GM21360 (cell line): ENCODE measurements at regions not wholly inside any gene's neighbourhood (a gene's known extent, or its start where the extent isn't known, plus 50 kb on each side); places are given as distances from the start of the nearest gene placed in this dataset.

Experiments
- ATAC-seq: cut with Tn5 transposase; IDR thresholded peaks from one replicate; pipeline ENCODE4 v1.9.1; 2021; ENCODE audit warnings: mild to moderate bottlenecking, moderate library complexity; ENCODE audit not compliant: unreplicated experiment

- no peak for ATAC-seq
Observed at GRCh38 chr12:43102546-43103264, 449.3 kb downstream of the ADAMTS20 start.

GRCh38 chr12:43100231-43100630 lies 451.8 kb downstream of the ADAMTS20 start:
- no peak for ATAC-seq

GRCh38 chr12:43099691-43100163 lies 452.3 kb downstream of the ADAMTS20 start:
- ATAC-seq, result no peak

GRCh38 chr12:43098766-43099550 lies 453.0 kb downstream of the ADAMTS20 start:
- no peak for ATAC-seq

- ATAC-seq, result no peak
Observed at GRCh38 chr12:43098071-43098470, 453.9 kb downstream of the ADAMTS20 start.

- no peak for ATAC-seq
Observed at GRCh38 chr12:43097471-43097870, 454.5 kb downstream of the ADAMTS20 start.

- no peak for ATAC-seq
Observed at GRCh38 chr12:43095669-43096280, 456.2 kb downstream of the ADAMTS20 start.

- no peak for ATAC-seq
Observed at GRCh38 chr12:43094886-43095575, 457.0 kb downstream of the ADAMTS20 start.

GRCh38 chr12:43090981-43091380 lies 461.0 kb downstream of the ADAMTS20 start:
- no peak for ATAC-seq

- no peak for ATAC-seq
Observed at GRCh38 chr12:43087195-43088091, 464.6 kb downstream of the ADAMTS20 start.

- no peak for ATAC-seq
Observed at GRCh38 chr12:43079476-43079875, 472.5 kb downstream of the ADAMTS20 start.

GRCh38 chr12:43078976-43079375 lies 473.0 kb downstream of the ADAMTS20 start:
- ATAC-seq, result no peak

- no peak for ATAC-seq
Observed at GRCh38 chr12:43072431-43072830, 479.6 kb downstream of the ADAMTS20 start.

- peak; percentile 56 for ATAC-seq
Observed at GRCh38 chr12:43069768-43070221, 480.2 kb upstream of the PRICKLE1 start.

GRCh38 chr12:43066471-43066870 lies 476.9 kb upstream of the PRICKLE1 start:
- ATAC-seq, result no peak

GRCh38 chr12:43063650-43064049 lies 474.1 kb upstream of the PRICKLE1 start:
- ATAC-seq, result no peak

GRCh38 chr12:43062201-43062895 lies 472.8 kb upstream of the PRICKLE1 start:
- ATAC-seq, result no peak

GRCh38 chr12:43060742-43061141 lies 471.2 kb upstream of the PRICKLE1 start:
- no peak for ATAC-seq

- no peak for ATAC-seq
Observed at GRCh38 chr12:43058616-43059015, 469.1 kb upstream of the PRICKLE1 start.
